GM12878 (cell line): ENCODE measurements at regions not wholly inside any gene's neighbourhood (a gene's known extent, or its start where the extent isn't known, plus 50 kb on each side); places are given as distances from the start of the nearest gene placed in this dataset.

Experiments
- ATAC-seq: fragments of 200-7000 bp; cut with Tn5 transposase; 3 replicates; pipeline ENCODE4 v1.9.1; 2020; ENCODE audit warnings: mild to moderate bottlenecking, moderate library complexity
- BruUV-seq: library from RNA; stranded (reverse); fragments of 400-500 nt; replicated peaks from 2 replicates; lab custom pipeline; 2021; lab: Mats Ljungman, UMichigan
- CTCF ChIA-PET: fragments of 300-600 bp; sonication (Branson Sonifier 250); formaldehyde crosslinking; extraction: SDS; loops from one replicate; lab custom pipeline; 2021; ENCODE audit warnings: inconsistent platforms; lab: Yijun Ruan, JAX
- POLR2A ChIA-PET: fragments of 350-600 bp; formaldehyde crosslinking; extraction: SDS; loops from one replicate; lab custom pipeline; 2021; ENCODE audit warnings: inconsistent platforms; lab: Charles Lee
- RAD21 ChIA-PET: fragments of 300-600 bp; sonication (Branson Sonifier 250); formaldehyde crosslinking; loops from one replicate; lab custom pipeline; 2023; ENCODE audit warnings: antibody characterized with exemption; ENCODE audit not compliant: unreplicated experiment; lab: Charles Lee
- SMC1A ChIA-PET: fragments of 300-600 bp; sonication (Branson Sonifier 250); formaldehyde crosslinking; loops from one replicate; lab custom pipeline; 2023; ENCODE audit not compliant: unreplicated experiment, uncharacterized antibody; lab: Charles Lee
- DNase-seq: peaks from one replicate; pipeline ENCODE4 v3.0.0-alpha.2; 2011; ENCODE audit warnings: low read depth, low spot score
- FAIRE-seq: peaks from 3 replicates; lab custom pipeline; 2011; peaks lifted over from hg19 to GRCh38; lab: Jason Lieb, UNC
- H2AFZ ChIP-seq: 2 replicates; pipeline ENCODE4 v1.6.0; 2011; ENCODE audit warnings: low read depth, low read length, control low read depth; ENCODE audit not compliant: control insufficient read depth
- H3K27ac ChIP-seq: 2 replicates; pipeline ENCODE4 v1.5.1; 2011; ENCODE audit warnings: control low read depth; ENCODE audit not compliant: control insufficient read depth, insufficient read depth
- H3K27me3 ChIP-seq, 2 experiments: replicated peaks in 1 of 2; 2 replicates each; pipeline versions ENCODE4 v1.6.0 to v1.6.1; 2011; ENCODE audit warnings: low read length in 1 of 2; ENCODE audit not compliant: control insufficient read depth in 2 of 2, insufficient read depth in 2 of 2
- H3K36me3 ChIP-seq, 2 experiments: 2 replicates each; pipeline ENCODE4 v1.5.1; 2011; ENCODE audit warnings: low read length in 1 of 2; ENCODE audit not compliant: control insufficient read depth in 2 of 2, insufficient read depth in 2 of 2
- H3K4me1 ChIP-seq: 2 replicates; pipeline ENCODE4 v1.6.1; 2011; ENCODE audit warnings: mild to moderate bottlenecking, low read length, moderate library complexity, mixed read lengths; ENCODE audit not compliant: control insufficient read depth, insufficient read depth
- H3K4me2 ChIP-seq: 2 replicates; pipeline ENCODE4 v1.6.0; 2011; ENCODE audit warnings: control low read depth; ENCODE audit not compliant: control insufficient read depth, insufficient read depth
- H3K4me3 ChIP-seq: fragments of 200-600 bp; sonication (generic); 2 replicates; pipeline ENCODE4 v1.5.1; 2016
- H3K79me2 ChIP-seq: 2 replicates; pipeline ENCODE4 v1.6.0; 2011; ENCODE audit warnings: low read length; ENCODE audit not compliant: control insufficient read depth, insufficient read depth
- H3K9ac ChIP-seq: 2 replicates; pipeline ENCODE4 v1.8.0; 2011; ENCODE audit warnings: low read length, control low read depth, mixed read lengths; ENCODE audit not compliant: control insufficient read depth, insufficient read depth
- H3K9me3 ChIP-seq: replicated peaks from 3 replicates; pipeline ENCODE4 v1.5.1; 2011; ENCODE audit warnings: mild to moderate bottlenecking, low read length; ENCODE audit not compliant: control insufficient read depth, insufficient read depth
- H4K20me1 ChIP-seq: 2 replicates; pipeline ENCODE4 v1.6.0; 2011; ENCODE audit not compliant: control insufficient read depth, insufficient read depth
- BACH1 ChIP-seq: fragments of 450-650 bp; IDR thresholded peaks from 2 replicates; pipeline ENCODE4 v1.6.1; 2017; ENCODE audit warnings: mild to moderate bottlenecking, borderline replicate concordance
- CHD1 ChIP-seq: IDR thresholded peaks from 2 replicates; pipeline ENCODE4 v1.6.1; 2012; ENCODE audit warnings: low read depth, low read length, improper control_type of control experiment
- FOS ChIP-seq: IDR thresholded peaks from 3 replicates; pipeline ENCODE4 v1.6.1; 2011; ENCODE audit warnings: borderline replicate concordance; ENCODE audit not compliant: insufficient read length; ENCODE audit errors: extremely low read depth
- MTA2 ChIP-seq: fragments of 450-650 bp; IDR thresholded peaks from 2 replicates; pipeline ENCODE4 v1.6.1; 2016; ENCODE audit warnings: low read depth, mild to moderate bottlenecking, moderate library complexity
- MYB ChIP-seq: fragments of 150-350 bp; IDR thresholded peaks from 2 replicates; pipeline ENCODE4 v1.6.1; 2014; ENCODE audit warnings: mild to moderate bottlenecking, low read depth, low read length, borderline replicate concordance
- NRF1 ChIP-seq: conservative IDR thresholded peaks from 2 replicates; pipeline ENCODE4 v1.6.1; 2011; ENCODE audit warnings: mild to moderate bottlenecking, low read depth, low read length, improper control_type of control experiment
- RB1 ChIP-seq: fragments of 450-650 bp; formaldehyde crosslinking; IDR thresholded peaks from 2 replicates; pipeline ENCODE4 v1.6.1; 2017; ENCODE audit warnings: mild to moderate bottlenecking, borderline replicate concordance
- RELA ChIP-seq: fragments of 450-650 bp; IDR thresholded peaks from 2 replicates; pipeline ENCODE4 v1.8.0; 2014; ENCODE audit warnings: borderline replicate concordance; ENCODE audit not compliant: partially characterized antibody
- SKIL ChIP-seq: fragments of 450-650 bp; IDR thresholded peaks from 2 replicates; pipeline ENCODE4 v1.6.1; 2017; ENCODE audit warnings: mild to moderate bottlenecking, low read depth, inconsistent platforms; ENCODE audit not compliant: poor library complexity, severe bottlenecking
- YY1 ChIP-seq: IDR thresholded peaks from 2 replicates; pipeline ENCODE4 v1.6.1; 2011; ENCODE audit warnings: low read depth, mild to moderate bottlenecking, low read length
- WGBS: methylation state at CpG from one replicate; pipeline ENCODE4 v1.1.6; 2016; ENCODE audit warnings: low lambda C conversion rate; ENCODE audit not compliant: insufficient replicate concordance, insufficient coverage; ENCODE audit errors: missing lambda C conversion rate; 5-methylcytosine and 5-hydroxymethylcytosine counted together
- in situ Hi-C: fragments of 300-500 bp; cut with MboI; formaldehyde crosslinking; loops from 9 replicates; pipeline ENCODE4 v1.14.3; 2018; ENCODE audit warnings: mixed read lengths
- intact Hi-C: fragments of 100-400 bp; cut with micrococcal nuclease; formaldehyde crosslinking; loops from one replicate; pipeline ENCODE4 v1.14.2; 2022; ENCODE audit not compliant: unreplicated experiment
- TF ChIP-seq, protein P1 (sequence below): fragments of 450-650 bp; IDR thresholded peaks from 2 replicates; pipeline ENCODE4 v1.6.1; 2018; ENCODE audit warnings: mild to moderate bottlenecking, low read depth, moderate library complexity; ENCODE audit not compliant: partially characterized antibody
- TF ChIP-seq, protein P2 (sequence below): fragments of 450-650 bp; IDR thresholded peaks from 2 replicates; pipeline ENCODE4 v1.6.1; 2017; ENCODE audit warnings: borderline replicate concordance
- TF ChIP-seq, protein P3 (sequence below): fragments of 450-650 bp; IDR thresholded peaks from 2 replicates; pipeline ENCODE4 v1.6.1; 2018; ENCODE audit warnings: borderline replicate concordance, mild to moderate bottlenecking; ENCODE audit not compliant: partially characterized antibody

DNA sequence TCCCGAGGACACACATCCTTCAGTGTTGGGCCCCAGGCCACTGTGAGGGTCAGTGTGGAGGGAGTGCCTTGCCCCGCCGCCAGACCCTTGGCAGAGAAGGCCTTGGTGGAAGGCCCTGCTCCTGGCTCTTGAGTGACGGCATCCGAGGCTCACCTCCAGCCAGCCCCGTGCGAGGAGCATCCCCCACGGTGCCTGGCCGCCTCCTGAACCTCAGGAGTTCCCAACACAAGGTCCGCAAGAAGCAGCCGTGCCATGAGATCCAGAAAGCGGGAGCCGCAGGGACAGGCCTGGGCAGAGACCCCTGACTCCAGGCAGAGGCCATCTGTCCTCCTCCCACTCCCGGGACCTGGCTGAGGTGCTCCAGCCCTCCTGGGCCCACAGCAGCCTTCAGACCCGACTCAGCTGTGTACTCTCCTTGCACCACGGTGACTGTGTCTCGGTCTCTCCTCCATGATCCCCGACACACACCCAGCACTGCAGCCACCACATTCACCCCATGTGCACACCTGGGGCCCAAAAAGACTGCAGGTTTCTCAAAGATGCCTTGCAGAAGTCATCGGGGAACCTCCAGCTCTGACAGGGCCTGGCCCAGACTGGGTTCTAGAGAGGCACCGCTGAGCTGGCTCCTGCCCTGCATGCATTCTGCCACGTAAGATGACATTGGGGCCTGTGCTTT, 870.2 kb downstream of the BRD1 start:
- BruUV-seq, result no TSS peak
- Histone ChIP-seq H3K79me2 (no peaks in the 10 kb centered on the region), H3K27ac (no peak overlapping the region), H3K4me1 (no peaks in the 10 kb centered on the region), H3K27me3 (no peaks in the 10 kb centered on the region), H4K20me1 (no peaks in the 10 kb centered on the region), H3K9ac (no peak overlapping the region), H2AFZ (no peak overlapping the region), H3K4me2 (no peak overlapping the region), H3K9me3 (no peaks in the 10 kb centered on the region; the same call in 2 of the 3 replicates), H3K4me3 (no peak overlapping the region), H3K36me3 (no peaks in the 10 kb centered on the region)
- ChIA-PET CTCF (no interaction called here), RAD21 (no interaction called here), POLR2A (no interaction called here), SMC1A (no interaction called here)
- intact Hi-C loops, result no loop called here
- WGBS, result 67% methylated on average over 21 of the region's 21 CpGs
- in situ Hi-C loops, result no loop called here
- ATAC-seq (no peak), DNase-seq (no peak), FAIRE-seq (no peak)
- no peak for TF ChIP-seq RB1
- TF ChIP-seq, protein P1, sequence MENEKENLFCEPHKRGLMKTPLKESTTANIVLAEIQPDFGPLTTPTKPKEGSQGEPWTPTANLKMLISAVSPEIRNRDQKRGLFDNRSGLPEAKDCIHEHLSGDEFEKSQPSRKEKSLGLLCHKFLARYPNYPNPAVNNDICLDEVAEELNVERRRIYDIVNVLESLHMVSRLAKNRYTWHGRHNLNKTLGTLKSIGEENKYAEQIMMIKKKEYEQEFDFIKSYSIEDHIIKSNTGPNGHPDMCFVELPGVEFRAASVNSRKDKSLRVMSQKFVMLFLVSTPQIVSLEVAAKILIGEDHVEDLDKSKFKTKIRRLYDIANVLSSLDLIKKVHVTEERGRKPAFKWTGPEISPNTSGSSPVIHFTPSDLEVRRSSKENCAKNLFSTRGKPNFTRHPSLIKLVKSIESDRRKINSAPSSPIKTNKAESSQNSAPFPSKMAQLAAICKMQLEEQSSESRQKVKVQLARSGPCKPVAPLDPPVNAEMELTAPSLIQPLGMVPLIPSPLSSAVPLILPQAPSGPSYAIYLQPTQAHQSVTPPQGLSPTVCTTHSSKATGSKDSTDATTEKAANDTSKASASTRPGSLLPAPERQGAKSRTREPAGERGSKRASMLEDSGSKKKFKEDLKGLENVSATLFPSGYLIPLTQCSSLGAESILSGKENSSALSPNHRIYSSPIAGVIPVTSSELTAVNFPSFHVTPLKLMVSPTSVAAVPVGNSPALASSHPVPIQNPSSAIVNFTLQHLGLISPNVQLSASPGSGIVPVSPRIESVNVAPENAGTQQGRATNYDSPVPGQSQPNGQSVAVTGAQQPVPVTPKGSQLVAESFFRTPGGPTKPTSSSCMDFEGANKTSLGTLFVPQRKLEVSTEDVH, result no peak
- no peak for TF ChIP-seq RELA
- no peak for TF ChIP-seq FOS
- no peak for TF ChIP-seq SKIL
- TF ChIP-seq, protein P2, sequence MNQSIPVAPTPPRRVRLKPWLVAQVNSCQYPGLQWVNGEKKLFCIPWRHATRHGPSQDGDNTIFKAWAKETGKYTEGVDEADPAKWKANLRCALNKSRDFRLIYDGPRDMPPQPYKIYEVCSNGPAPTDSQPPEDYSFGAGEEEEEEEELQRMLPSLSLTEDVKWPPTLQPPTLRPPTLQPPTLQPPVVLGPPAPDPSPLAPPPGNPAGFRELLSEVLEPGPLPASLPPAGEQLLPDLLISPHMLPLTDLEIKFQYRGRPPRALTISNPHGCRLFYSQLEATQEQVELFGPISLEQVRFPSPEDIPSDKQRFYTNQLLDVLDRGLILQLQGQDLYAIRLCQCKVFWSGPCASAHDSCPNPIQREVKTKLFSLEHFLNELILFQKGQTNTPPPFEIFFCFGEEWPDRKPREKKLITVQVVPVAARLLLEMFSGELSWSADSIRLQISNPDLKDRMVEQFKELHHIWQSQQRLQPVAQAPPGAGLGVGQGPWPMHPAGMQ, result no peak
- no peak for TF ChIP-seq MTA2
- TF ChIP-seq BACH1, result no peak
- TF ChIP-seq YY1, result no peak
- TF ChIP-seq MYB, result no peak
- TF ChIP-seq CHD1, result no peak
- no peak for TF ChIP-seq NRF1
- TF ChIP-seq, protein P3, sequence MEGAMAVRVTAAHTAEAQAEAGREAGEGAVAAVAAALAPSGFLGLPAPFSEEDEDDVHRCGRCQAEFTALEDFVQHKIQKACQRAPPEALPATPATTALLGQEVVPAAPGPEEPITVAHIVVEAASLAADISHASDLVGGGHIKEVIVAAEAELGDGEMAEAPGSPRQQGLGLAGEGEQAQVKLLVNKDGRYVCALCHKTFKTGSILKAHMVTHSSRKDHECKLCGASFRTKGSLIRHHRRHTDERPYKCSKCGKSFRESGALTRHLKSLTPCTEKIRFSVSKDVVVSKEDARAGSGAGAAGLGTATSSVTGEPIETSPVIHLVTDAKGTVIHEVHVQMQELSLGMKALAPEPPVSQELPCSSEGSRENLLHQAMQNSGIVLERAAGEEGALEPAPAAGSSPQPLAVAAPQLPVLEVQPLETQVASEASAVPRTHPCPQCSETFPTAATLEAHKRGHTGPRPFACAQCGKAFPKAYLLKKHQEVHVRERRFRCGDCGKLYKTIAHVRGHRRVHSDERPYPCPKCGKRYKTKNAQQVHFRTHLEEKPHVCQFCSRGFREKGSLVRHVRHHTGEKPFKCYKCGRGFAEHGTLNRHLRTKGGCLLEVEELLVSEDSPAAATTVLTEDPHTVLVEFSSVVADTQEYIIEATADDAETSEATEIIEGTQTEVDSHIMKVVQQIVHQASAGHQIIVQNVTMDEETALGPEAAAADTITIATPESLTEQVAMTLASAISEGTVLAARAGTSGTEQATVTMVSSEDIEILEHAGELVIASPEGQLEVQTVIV, result no peak
